GM21515 (cell line): ENCODE measurements at regions not wholly inside any gene's neighbourhood (a gene's known extent, or its start where the extent isn't known, plus 50 kb on each side); places are given as distances from the start of the nearest gene placed in this dataset.

Experiments used
- ATAC-seq: cut with Tn5 transposase; IDR thresholded peaks from one replicate; pipeline ENCODE4 v1.9.1; 2021; ENCODE audit not compliant: unreplicated experiment

- no peak for ATAC-seq
Observed at GRCh38 chr5:73292816-73293459, 119.9 kb downstream of the TMEM174 start.

- no peak for ATAC-seq
Observed at GRCh38 chr5:73291873-73292272, 118.9 kb downstream of the TMEM174 start.

GRCh38 chr5:73290242-73290641, 117.2 kb downstream of the TMEM174 start:
- ATAC-seq = no peak

- ATAC-seq = no peak
Observed at GRCh38 chr5:73288803-73289720, 116.1 kb downstream of the TMEM174 start.

- no peak for ATAC-seq
Observed at GRCh38 chr5:73286896-73287295, 113.9 kb downstream of the TMEM174 start.

GRCh38 chr5:73284985-73285384, 112.0 kb downstream of the TMEM174 start:
- no peak for ATAC-seq

GRCh38 chr5:73284220-73284795, 111.3 kb downstream of the TMEM174 start:
- no peak for ATAC-seq

- ATAC-seq = no peak
Observed at GRCh38 chr5:73282923-73283322, 109.9 kb downstream of the TMEM174 start.

- ATAC-seq = no peak
Observed at GRCh38 chr5:73282383-73282782, 109.4 kb downstream of the TMEM174 start.

- no peak for ATAC-seq
Observed at GRCh38 chr5:73280821-73281746, 108.1 kb downstream of the TMEM174 start.

- no peak for ATAC-seq
Observed at GRCh38 chr5:73280386-73280785, 107.4 kb downstream of the TMEM174 start.

- no peak for ATAC-seq
Observed at GRCh38 chr5:73279805-73280204, 106.8 kb downstream of the TMEM174 start.

GRCh38 chr5:73278693-73279092, 105.7 kb downstream of the TMEM174 start:
- ATAC-seq = no peak

GRCh38 chr5:73274881-73275663, 102.1 kb downstream of the TMEM174 start:
- ATAC-seq = no peak

GRCh38 chr5:73274121-73274520, 101.1 kb downstream of the TMEM174 start:
- no peak for ATAC-seq

- ATAC-seq = no peak
Observed at GRCh38 chr5:73273379-73274050, 100.5 kb downstream of the TMEM174 start.

- no peak for ATAC-seq
Observed at GRCh38 chr5:73272351-73272750, 99.4 kb downstream of the TMEM174 start.

GRCh38 chr5:73268826-73269225, 95.8 kb downstream of the TMEM174 start:
- no peak for ATAC-seq

- no peak for ATAC-seq
Observed at GRCh38 chr5:73267766-73268435, 94.9 kb downstream of the TMEM174 start.
